ENCODE measurements at regions not wholly inside any gene's neighbourhood (a gene's known extent, or its start where the extent isn't known, plus 50 kb on each side); places are given as distances from the start of the nearest gene placed in this dataset.
A peak's percentile ranks its signal among the peaks of the same experiment; 100 is the strongest.

- TF ChIP-seq YY1 (IDR thresholded peaks at IDR 0.05; ENCODE audit: low read depth), result no peak
- no peak for TF ChIP-seq EP300 (IDR thresholded peaks at IDR 0.05; ENCODE audit: borderline replicate concordance)
- peak; percentile 51 for TF ChIP-seq RAD21 (IDR thresholded peaks at IDR 0.05; ENCODE audit: low read depth)
These were observed 70.9 kb upstream of the UGT2B7 start for GRCh38 chr4:69025191-69025998.

DNA sequence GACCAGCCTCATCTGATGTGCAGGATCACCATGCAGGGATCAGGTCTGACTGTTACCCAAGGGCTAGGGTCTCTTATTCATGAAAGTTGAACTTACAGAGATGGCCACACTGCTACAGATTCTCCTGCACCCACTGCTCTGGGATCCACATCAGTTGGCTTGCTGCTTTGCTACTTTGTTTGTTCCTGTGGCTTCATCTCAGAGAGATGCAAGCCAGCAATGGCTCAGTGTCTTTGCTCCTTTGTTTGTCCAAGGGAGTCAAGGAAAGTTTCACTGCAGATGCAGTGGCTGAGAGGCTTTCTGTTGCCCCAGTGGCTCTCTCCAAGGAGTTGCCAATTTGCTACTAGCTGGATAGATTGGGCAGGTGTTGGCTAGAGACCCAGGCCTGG, 70.3 kb upstream of the UGT2B7 start:
- TF ChIP-seq CREB1 (IDR thresholded peaks at IDR 0.05; ENCODE audit: low read depth) (no peak), REST (IDR thresholded peaks at IDR 0.05; ENCODE audit: low read depth) (no peak), USF1 (IDR thresholded peaks at IDR 0.05) (no peak), EP300 (IDR thresholded peaks at IDR 0.05; ENCODE audit: borderline replicate concordance) (no peak), FOXM1 (IDR thresholded peaks at IDR 0.05; ENCODE audit: borderline replicate concordance, low read depth) (no peak), ZBTB7A (IDR thresholded peaks at IDR 0.05; ENCODE audit: low read depth) (no peak), EGR1 (IDR thresholded peaks at IDR 0.05) (no peak), YY1 (IDR thresholded peaks at IDR 0.05; ENCODE audit: low read depth) (no peak), TEAD4 (IDR thresholded peaks at IDR 0.05) (no peak), NFIC (IDR thresholded peaks at IDR 0.05) (no peak), RAD21 (IDR thresholded peaks at IDR 0.05; ENCODE audit: low read depth) (no peak), TAF1 (IDR thresholded peaks at IDR 0.05; ENCODE audit: low read depth) (no peak), TCF12 (IDR thresholded peaks at IDR 0.05; ENCODE audit: low read depth) (no peak), CEBPB (IDR thresholded peaks at IDR 0.05) (no peak)
- TF ChIP-seq, protein P1, sequence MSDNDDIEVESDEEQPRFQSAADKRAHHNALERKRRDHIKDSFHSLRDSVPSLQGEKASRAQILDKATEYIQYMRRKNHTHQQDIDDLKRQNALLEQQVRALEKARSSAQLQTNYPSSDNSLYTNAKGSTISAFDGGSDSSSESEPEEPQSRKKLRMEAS (IDR thresholded peaks at IDR 0.05), result no peak

GRCh38 chr4:69026974-69027373, 69.3 kb upstream of the UGT2B7 start:
- no peak for TF ChIP-seq CREB1 (IDR thresholded peaks at IDR 0.05; ENCODE audit: low read depth)
- TF ChIP-seq TEAD4 (IDR thresholded peaks at IDR 0.05), result no peak
- no peak for TF ChIP-seq FOXM1 (IDR thresholded peaks at IDR 0.05; ENCODE audit: borderline replicate concordance, low read depth)
- TF ChIP-seq YY1 (IDR thresholded peaks at IDR 0.05; ENCODE audit: low read depth), result no peak
- TF ChIP-seq CEBPB (IDR thresholded peaks at IDR 0.05), result no peak

DNA sequence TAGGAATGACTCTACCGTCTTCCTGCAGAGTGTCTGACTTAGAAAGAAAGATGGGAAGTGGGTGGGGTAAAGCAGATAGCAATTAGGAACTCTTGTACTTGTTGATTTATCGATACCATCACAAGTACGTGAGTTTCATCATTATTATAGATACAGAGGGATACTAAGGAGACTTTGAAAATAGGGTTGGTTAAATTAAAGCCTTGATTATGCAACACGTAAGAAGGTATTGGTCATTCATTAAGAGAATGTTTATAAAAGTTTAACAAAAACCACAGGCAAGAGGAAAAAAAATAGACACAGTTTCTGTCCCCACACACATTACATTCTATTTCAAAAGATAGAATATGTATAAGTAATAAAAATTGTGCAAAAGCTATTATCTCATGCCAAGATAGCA, 65.9 kb upstream of the UGT2B7 start:
- no peak for TF ChIP-seq FOXM1 (IDR thresholded peaks at IDR 0.05; ENCODE audit: borderline replicate concordance, low read depth)
- no peak for TF ChIP-seq USF1 (IDR thresholded peaks at IDR 0.05)
- no peak for TF ChIP-seq NFIC (IDR thresholded peaks at IDR 0.05)
- TF ChIP-seq ZBTB7A (IDR thresholded peaks at IDR 0.05; ENCODE audit: low read depth), result no peak
- no peak for TF ChIP-seq CREB1 (IDR thresholded peaks at IDR 0.05; ENCODE audit: low read depth)
- no peak for TF ChIP-seq TEAD4 (IDR thresholded peaks at IDR 0.05)
- TF ChIP-seq REST (IDR thresholded peaks at IDR 0.05; ENCODE audit: low read depth), result no peak
- TF ChIP-seq, protein P1 (IDR thresholded peaks at IDR 0.05), result no peak
- TF ChIP-seq EGR1 (IDR thresholded peaks at IDR 0.05), result no peak
- TF ChIP-seq EP300 (IDR thresholded peaks at IDR 0.05; ENCODE audit: borderline replicate concordance), result no peak
- TF ChIP-seq YY1 (IDR thresholded peaks at IDR 0.05; ENCODE audit: low read depth), result no peak
- no peak for TF ChIP-seq TCF12 (IDR thresholded peaks at IDR 0.05; ENCODE audit: low read depth)

- TF ChIP-seq EP300 (IDR thresholded peaks at IDR 0.05; ENCODE audit: borderline replicate concordance) (no peak), CEBPB (IDR thresholded peaks at IDR 0.05) (no peak), TEAD4 (IDR thresholded peaks at IDR 0.05) (no peak), ZBTB7A (IDR thresholded peaks at IDR 0.05; ENCODE audit: low read depth) (no peak), YY1 (IDR thresholded peaks at IDR 0.05; ENCODE audit: low read depth) (no peak), CREB1 (IDR thresholded peaks at IDR 0.05; ENCODE audit: low read depth) (no peak), NFIC (IDR thresholded peaks at IDR 0.05) (no peak), TAF1 (IDR thresholded peaks at IDR 0.05; ENCODE audit: low read depth) (no peak), REST (IDR thresholded peaks at IDR 0.05; ENCODE audit: low read depth) (no peak), USF1 (IDR thresholded peaks at IDR 0.05) (no peak), RAD21 (IDR thresholded peaks at IDR 0.05; ENCODE audit: low read depth) (no peak), TCF12 (IDR thresholded peaks at IDR 0.05; ENCODE audit: low read depth) (no peak), FOXM1 (IDR thresholded peaks at IDR 0.05; ENCODE audit: borderline replicate concordance, low read depth) (no peak), EGR1 (IDR thresholded peaks at IDR 0.05) (no peak)
- TF ChIP-seq, protein P1 (IDR thresholded peaks at IDR 0.05), result no peak
These were observed 63.2 kb upstream of the UGT2B7 start for GRCh38 chr4:69032847-69033638.
